H1 (cell line): ENCODE measurements at regions not wholly inside any gene's neighbourhood (a gene's known extent, or its start where the extent isn't known, plus 50 kb on each side); places are given as distances from the start of the nearest gene placed in this dataset.

ENCODE experiments used
- EP300 ChIP-seq, 2 experiments: IDR thresholded peaks; 1 replicate in 1 of 2; 2 replicates in 1 of 2; pipeline ENCODE4 v1.6.1; 2011 to 2012; ENCODE audit warnings: low read depth in 2 of 2, low read length in 2 of 2, mild to moderate bottlenecking in 2 of 2, borderline replicate concordance in 1 of 2, inconsistent platforms in 1 of 2, moderate library complexity in 1 of 2
- MAFK ChIP-seq: IDR thresholded peaks from 2 replicates; pipeline ENCODE4 v1.6.1; 2012; ENCODE audit warnings: low read depth, mild to moderate bottlenecking, improper control_type of control experiment, low read length
- RFX5 ChIP-seq: IDR thresholded peaks from 2 replicates; pipeline ENCODE4 v1.6.1; 2011; ENCODE audit warnings: low read depth, low read length, improper control_type of control experiment, borderline replicate concordance
- RNF2 ChIP-seq: fragments of 200-900, 300-1000 bp; sonication (generic); IDR thresholded peaks from 2 replicates; pipeline ENCODE4 v1.7.1; 2016; ENCODE audit warnings: borderline replicate concordance, low read depth, mild to moderate bottlenecking, antibody characterized with exemption, low read length; ENCODE audit not compliant: poor library complexity, severe bottlenecking; ENCODE audit errors: missing control alignments
- TF ChIP-seq, protein P1 (sequence below): fragments of 300-600 bp; sonication (generic); IDR thresholded peaks from 2 replicates; pipeline ENCODE4 v1.7.1; 2012; ENCODE audit warnings: low read length, moderate library complexity, mild to moderate bottlenecking, inconsistent platforms; ENCODE audit not compliant: insufficient replicate concordance

- TF ChIP-seq, protein P1, sequence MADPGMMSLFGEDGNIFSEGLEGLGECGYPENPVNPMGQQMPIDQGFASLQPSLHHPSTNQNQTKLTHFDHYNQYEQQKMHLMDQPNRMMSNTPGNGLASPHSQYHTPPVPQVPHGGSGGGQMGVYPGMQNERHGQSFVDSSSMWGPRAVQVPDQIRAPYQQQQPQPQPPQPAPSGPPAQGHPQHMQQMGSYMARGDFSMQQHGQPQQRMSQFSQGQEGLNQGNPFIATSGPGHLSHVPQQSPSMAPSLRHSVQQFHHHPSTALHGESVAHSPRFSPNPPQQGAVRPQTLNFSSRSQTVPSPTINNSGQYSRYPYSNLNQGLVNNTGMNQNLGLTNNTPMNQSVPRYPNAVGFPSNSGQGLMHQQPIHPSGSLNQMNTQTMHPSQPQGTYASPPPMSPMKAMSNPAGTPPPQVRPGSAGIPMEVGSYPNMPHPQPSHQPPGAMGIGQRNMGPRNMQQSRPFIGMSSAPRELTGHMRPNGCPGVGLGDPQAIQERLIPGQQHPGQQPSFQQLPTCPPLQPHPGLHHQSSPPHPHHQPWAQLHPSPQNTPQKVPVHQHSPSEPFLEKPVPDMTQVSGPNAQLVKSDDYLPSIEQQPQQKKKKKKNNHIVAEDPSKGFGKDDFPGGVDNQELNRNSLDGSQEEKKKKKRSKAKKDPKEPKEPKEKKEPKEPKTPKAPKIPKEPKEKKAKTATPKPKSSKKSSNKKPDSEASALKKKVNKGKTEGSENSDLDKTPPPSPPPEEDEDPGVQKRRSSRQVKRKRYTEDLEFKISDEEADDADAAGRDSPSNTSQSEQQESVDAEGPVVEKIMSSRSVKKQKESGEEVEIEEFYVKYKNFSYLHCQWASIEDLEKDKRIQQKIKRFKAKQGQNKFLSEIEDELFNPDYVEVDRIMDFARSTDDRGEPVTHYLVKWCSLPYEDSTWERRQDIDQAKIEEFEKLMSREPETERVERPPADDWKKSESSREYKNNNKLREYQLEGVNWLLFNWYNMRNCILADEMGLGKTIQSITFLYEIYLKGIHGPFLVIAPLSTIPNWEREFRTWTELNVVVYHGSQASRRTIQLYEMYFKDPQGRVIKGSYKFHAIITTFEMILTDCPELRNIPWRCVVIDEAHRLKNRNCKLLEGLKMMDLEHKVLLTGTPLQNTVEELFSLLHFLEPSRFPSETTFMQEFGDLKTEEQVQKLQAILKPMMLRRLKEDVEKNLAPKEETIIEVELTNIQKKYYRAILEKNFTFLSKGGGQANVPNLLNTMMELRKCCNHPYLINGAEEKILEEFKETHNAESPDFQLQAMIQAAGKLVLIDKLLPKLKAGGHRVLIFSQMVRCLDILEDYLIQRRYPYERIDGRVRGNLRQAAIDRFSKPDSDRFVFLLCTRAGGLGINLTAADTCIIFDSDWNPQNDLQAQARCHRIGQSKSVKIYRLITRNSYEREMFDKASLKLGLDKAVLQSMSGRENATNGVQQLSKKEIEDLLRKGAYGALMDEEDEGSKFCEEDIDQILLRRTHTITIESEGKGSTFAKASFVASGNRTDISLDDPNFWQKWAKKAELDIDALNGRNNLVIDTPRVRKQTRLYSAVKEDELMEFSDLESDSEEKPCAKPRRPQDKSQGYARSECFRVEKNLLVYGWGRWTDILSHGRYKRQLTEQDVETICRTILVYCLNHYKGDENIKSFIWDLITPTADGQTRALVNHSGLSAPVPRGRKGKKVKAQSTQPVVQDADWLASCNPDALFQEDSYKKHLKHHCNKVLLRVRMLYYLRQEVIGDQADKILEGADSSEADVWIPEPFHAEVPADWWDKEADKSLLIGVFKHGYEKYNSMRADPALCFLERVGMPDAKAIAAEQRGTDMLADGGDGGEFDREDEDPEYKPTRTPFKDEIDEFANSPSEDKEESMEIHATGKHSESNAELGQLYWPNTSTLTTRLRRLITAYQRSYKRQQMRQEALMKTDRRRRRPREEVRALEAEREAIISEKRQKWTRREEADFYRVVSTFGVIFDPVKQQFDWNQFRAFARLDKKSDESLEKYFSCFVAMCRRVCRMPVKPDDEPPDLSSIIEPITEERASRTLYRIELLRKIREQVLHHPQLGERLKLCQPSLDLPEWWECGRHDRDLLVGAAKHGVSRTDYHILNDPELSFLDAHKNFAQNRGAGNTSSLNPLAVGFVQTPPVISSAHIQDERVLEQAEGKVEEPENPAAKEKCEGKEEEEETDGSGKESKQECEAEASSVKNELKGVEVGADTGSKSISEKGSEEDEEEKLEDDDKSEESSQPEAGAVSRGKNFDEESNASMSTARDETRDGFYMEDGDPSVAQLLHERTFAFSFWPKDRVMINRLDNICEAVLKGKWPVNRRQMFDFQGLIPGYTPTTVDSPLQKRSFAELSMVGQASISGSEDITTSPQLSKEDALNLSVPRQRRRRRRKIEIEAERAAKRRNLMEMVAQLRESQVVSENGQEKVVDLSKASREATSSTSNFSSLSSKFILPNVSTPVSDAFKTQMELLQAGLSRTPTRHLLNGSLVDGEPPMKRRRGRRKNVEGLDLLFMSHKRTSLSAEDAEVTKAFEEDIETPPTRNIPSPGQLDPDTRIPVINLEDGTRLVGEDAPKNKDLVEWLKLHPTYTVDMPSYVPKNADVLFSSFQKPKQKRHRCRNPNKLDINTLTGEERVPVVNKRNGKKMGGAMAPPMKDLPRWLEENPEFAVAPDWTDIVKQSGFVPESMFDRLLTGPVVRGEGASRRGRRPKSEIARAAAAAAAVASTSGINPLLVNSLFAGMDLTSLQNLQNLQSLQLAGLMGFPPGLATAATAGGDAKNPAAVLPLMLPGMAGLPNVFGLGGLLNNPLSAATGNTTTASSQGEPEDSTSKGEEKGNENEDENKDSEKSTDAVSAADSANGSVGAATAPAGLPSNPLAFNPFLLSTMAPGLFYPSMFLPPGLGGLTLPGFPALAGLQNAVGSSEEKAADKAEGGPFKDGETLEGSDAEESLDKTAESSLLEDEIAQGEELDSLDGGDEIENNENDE: no peak
- TF ChIP-seq RFX5 (no peak), MAFK (no peak), RNF2 (no peak), EP300 (IDR thresholded peaks at IDR 0.05; ENCODE audit: borderline replicate concordance in 1 of 2, low read depth in 2 of 2, low read length in 2 of 2) (no peak)
Observed at GRCh38 chr4:178689926-178690325, 1247.7 kb upstream of the AGA start (continued).
